OCI-LY3 (cell line): ENCODE measurements at regions not wholly inside any gene's neighbourhood (a gene's known extent, or its start where the extent isn't known, plus 50 kb on each side); places are given as distances from the start of the nearest gene placed in this dataset.

ENCODE experiments used
- H2AFZ ChIP-seq: fragments of 200-600, 300-600 bp; shearing (Covaris generic); 2 replicates; pipeline ENCODE4 v1.6.0; 2014; ENCODE audit warnings: antibody characterized with exemption, low read depth, low read length
- H3K27ac ChIP-seq: fragments of 200-600, 300-600 bp; sonication (generic); 2 replicates; pipeline ENCODE4 v1.5.1; 2014; ENCODE audit warnings: mild to moderate bottlenecking, low read length, moderate library complexity, mixed read lengths
- H3K27me3 ChIP-seq: fragments of 200-600, 300-600 bp; sonication (generic); 2 replicates; pipeline ENCODE4 v1.6.1; 2014; ENCODE audit warnings: low read depth, low read length, mixed read lengths
- H3K36me3 ChIP-seq: fragments of 200-600, 300-600 bp; sonication (generic); replicated peaks from 2 replicates; pipeline ENCODE3; 2014; ENCODE audit warnings: low read depth, low read length, mixed read lengths
- H3K4me1 ChIP-seq: fragments of 300-600, 200-600 bp; sonication (generic); 2 replicates; pipeline ENCODE4 v1.6.1; 2014; ENCODE audit warnings: low read length, mixed read lengths
- H3K4me2 ChIP-seq: fragments of 200-600, 300-600 bp; sonication (generic); 2 replicates; pipeline ENCODE4 v1.6.1; 2014; ENCODE audit warnings: low read length, mixed read lengths
- H3K4me3 ChIP-seq: fragments of 300-600, 200-600 bp; sonication (generic); 2 replicates; pipeline ENCODE4 v1.5.1; 2014; ENCODE audit warnings: antibody characterized with exemption, mild to moderate bottlenecking, low read length, moderate library complexity
- H3K79me2 ChIP-seq: fragments of 300-600, 200-600 bp; shearing (Covaris generic); 2 replicates; pipeline ENCODE4 v1.6.1; 2014; ENCODE audit warnings: mild to moderate bottlenecking, low read length, mixed read lengths
- H3K9ac ChIP-seq: fragments of 300-600, 200-600 bp; shearing (Covaris generic); 2 replicates; pipeline ENCODE4 v1.6.0; 2014; ENCODE audit warnings: mild to moderate bottlenecking, low read length, moderate library complexity
- H3K9me3 ChIP-seq: fragments of 200-600, 300-600 bp; shearing (Covaris generic); 2 replicates; pipeline ENCODE4 v1.6.1; 2014; ENCODE audit warnings: low read length, mixed read lengths; ENCODE audit not compliant: insufficient read depth
- H4K20me1 ChIP-seq: fragments of 200-600, 300-600 bp; sonication (generic); 2 replicates; pipeline ENCODE4 v1.6.1; 2016; ENCODE audit warnings: low read length, mixed read lengths; ENCODE audit not compliant: insufficient read depth
- EZH2phosphoT487 ChIP-seq: fragments of 200-600 bp; shearing (Covaris generic); IDR thresholded peaks from 2 replicates; pipeline ENCODE4 v1.6.1; 2018; ENCODE audit warnings: antibody characterized with exemption, mixed run types, low read depth
- TF ChIP-seq, protein P1 (sequence below): fragments of 200-600, 300-600 bp; sonication (generic); IDR thresholded peaks from 2 replicates; pipeline ENCODE4 v1.5.1; 2014; ENCODE audit warnings: antibody characterized with exemption, low read length, low read depth

DNA sequence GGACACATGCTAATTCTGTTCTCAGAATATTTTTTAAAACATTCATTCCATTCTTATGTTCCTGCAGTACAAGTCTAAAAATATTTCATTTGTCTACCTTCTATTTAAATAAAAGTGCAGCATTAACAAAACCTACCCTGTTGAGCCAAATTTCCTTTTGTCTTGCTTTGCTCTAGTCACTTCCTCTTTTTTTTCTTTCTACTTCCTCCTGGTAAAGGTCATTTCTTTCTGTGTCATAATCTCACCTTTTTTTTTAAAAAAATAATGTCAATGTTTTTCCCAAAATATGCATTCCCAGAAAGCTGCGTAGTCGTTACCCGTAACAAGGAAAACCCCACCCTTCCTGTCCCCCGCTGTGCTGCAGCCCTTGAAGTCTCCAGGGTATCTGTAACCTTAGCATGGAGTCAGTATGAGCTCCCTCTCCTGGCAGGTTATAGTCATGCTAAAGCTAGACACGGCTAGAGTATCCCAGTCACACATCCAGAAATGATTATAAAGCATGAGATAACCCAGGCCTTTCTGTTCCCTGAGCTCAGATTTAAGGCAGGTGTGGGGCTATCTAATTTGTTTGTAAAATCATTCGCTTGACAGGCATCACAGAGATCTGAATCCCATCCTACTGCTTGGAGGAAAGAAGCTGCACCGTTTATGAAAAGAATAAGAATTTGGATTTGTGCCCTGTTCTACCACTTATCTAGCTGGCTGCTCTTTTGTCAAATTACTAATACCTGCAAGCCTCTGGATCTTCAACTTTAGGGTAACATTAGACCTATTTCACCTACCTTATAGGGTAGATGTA is 51.1 kb upstream of the EED start:
- Histone ChIP-seq H2AFZ (peak overlapping the region; percentile 63), H3K4me2 (peak overlapping the region; percentile 79), H3K4me3 (peak overlapping the region; percentile 66), H3K27me3 (peaks cover 4% of the 10 kb centered on the region; the same call in 1 of the 2 replicates), H3K36me3 (no peaks in the 10 kb centered on the region), H3K27ac (peak overlapping the region; percentile 76), H3K4me1 (peaks cover 41% of the 10 kb centered on the region), H3K9me3 (no peaks in the 10 kb centered on the region), H3K79me2 (no peaks in the 10 kb centered on the region), H4K20me1 (no peaks in the 10 kb centered on the region), H3K9ac (peak overlapping the region; percentile 59)
- TF ChIP-seq EZH2phosphoT487 = no peak
- TF ChIP-seq, protein P1, sequence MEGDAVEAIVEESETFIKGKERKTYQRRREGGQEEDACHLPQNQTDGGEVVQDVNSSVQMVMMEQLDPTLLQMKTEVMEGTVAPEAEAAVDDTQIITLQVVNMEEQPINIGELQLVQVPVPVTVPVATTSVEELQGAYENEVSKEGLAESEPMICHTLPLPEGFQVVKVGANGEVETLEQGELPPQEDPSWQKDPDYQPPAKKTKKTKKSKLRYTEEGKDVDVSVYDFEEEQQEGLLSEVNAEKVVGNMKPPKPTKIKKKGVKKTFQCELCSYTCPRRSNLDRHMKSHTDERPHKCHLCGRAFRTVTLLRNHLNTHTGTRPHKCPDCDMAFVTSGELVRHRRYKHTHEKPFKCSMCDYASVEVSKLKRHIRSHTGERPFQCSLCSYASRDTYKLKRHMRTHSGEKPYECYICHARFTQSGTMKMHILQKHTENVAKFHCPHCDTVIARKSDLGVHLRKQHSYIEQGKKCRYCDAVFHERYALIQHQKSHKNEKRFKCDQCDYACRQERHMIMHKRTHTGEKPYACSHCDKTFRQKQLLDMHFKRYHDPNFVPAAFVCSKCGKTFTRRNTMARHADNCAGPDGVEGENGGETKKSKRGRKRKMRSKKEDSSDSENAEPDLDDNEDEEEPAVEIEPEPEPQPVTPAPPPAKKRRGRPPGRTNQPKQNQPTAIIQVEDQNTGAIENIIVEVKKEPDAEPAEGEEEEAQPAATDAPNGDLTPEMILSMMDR = peak; percentile 99

DNA sequence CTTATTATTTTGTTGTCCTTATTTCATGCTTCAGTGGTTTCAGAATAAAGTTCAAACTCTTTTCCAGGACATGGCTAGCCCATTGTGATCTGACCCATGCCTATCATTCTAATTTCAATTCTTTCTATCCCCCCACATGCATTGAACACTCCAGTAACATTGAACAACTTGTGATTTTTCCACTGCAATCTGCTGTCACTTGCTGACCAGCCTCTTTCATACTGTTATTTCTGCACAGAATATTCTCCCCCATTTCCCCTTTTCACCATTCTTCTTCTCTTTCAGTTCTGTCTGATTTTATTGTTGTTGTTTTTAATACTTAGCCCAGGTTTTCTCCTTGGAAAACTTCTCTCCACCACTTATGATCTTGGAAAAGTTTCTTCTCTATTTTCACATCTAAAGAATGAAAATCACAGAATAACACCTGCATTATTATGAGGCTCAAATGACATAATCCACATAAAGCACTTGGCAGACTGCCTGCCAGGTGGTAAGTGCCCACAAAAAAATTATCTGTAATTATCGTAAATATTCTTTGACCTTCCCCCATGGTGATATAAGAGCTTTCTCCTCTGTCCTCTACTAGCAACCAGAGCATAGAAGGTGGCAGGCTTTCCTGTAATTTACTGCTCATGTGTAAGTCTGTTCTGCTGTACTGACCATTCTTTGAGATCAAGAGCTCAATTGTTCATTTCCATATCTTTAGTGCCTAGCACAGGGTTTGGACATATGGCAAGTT is 51.9 kb upstream of the EED start:
- peak overlapping the region; percentile 63; the same call in 1 of the 2 replicates for H2AFZ ChIP-seq
- peak overlapping the region; percentile 76 for H3K27ac ChIP-seq
- no peaks in the 10 kb centered on the region for H4K20me1 ChIP-seq
- no peak for TF ChIP-seq EZH2phosphoT487
- TF ChIP-seq, protein P1 = no peak
- H3K4me1 ChIP-seq = peaks cover 41% of the 10 kb centered on the region
- H3K4me3 ChIP-seq = peak overlapping the region; percentile 66
- no peaks in the 10 kb centered on the region for H3K9me3 ChIP-seq
- no peaks in the 10 kb centered on the region for H3K79me2 ChIP-seq
- H3K27me3 ChIP-seq = peaks cover 4% of the 10 kb centered on the region; the same call in 1 of the 2 replicates
- H3K9ac ChIP-seq = peak overlapping the region; percentile 59
- peak overlapping the region; percentile 79 for H3K4me2 ChIP-seq
- no peaks in the 10 kb centered on the region for H3K36me3 ChIP-seq

- peaks cover 4% of the 10 kb centered on the region; the same call in 1 of the 2 replicates for H3K27me3 ChIP-seq
- H3K4me3 ChIP-seq = no peak overlapping the region
- H2AFZ ChIP-seq = no peak overlapping the region
- H3K79me2 ChIP-seq = no peaks in the 10 kb centered on the region
- TF ChIP-seq, protein P1 = no peak
- TF ChIP-seq EZH2phosphoT487 = no peak
- H3K27ac ChIP-seq = no peak overlapping the region
- H3K36me3 ChIP-seq = no peaks in the 10 kb centered on the region
- H4K20me1 ChIP-seq = no peaks in the 10 kb centered on the region
- no peaks in the 10 kb centered on the region for H3K9me3 ChIP-seq
- H3K4me1 ChIP-seq = peaks cover 41% of the 10 kb centered on the region
- H3K4me2 ChIP-seq = no peak overlapping the region
- no peak overlapping the region for H3K9ac ChIP-seq
Measured at GRCh38 chr11:86191874-86192273, 52.7 kb upstream of the EED start.

- Histone ChIP-seq H2AFZ (no peak overlapping the region), H3K4me2 (no peak overlapping the region), H3K4me1 (peaks cover 31% of the 10 kb centered on the region)
Measured at GRCh38 chr11:86187027-86187426, 57.5 kb upstream of the EED start.

More at GRCh38 chr11:86187027-86187426, 57.5 kb upstream of the EED start:
- H3K4me3 ChIP-seq = no peak overlapping the region
- H3K79me2 ChIP-seq = no peaks in the 10 kb centered on the region
- 0 out of 2 replicates have a peak, but pooled peaks cover 3% of the 10 kb centered on the region for H3K27me3 ChIP-seq
- H3K27ac ChIP-seq = no peak overlapping the region
- no peaks in the 10 kb centered on the region for H4K20me1 ChIP-seq
- no peak overlapping the region for H3K9ac ChIP-seq
- H3K9me3 ChIP-seq = no peaks in the 10 kb centered on the region
- TF ChIP-seq, protein P1 = no peak
- TF ChIP-seq EZH2phosphoT487 = no peak
- no peaks in the 10 kb centered on the region for H3K36me3 ChIP-seq
